Neural progenitor cell (in vitro differentiated cells): ENCODE measurements at regions not wholly inside any gene's neighbourhood (a gene's known extent, or its start where the extent isn't known, plus 50 kb on each side); places are given as distances from the start of the nearest gene placed in this dataset.

Experiments
- DNase-seq: peaks from one replicate; pipeline ENCODE4 v3.0.0-alpha.2; 2016; ENCODE audit warnings: low spot score
- H2AFZ ChIP-seq: fragments of 200-600 bp; sonication (generic); replicated peaks from 2 replicates; pipeline ENCODE4 v1.6.1; 2016; ENCODE audit warnings: antibody characterized with exemption
- H3F3A ChIP-seq: fragments of 200-600 bp; sonication (generic); 2 replicates; pipeline ENCODE4 v1.6.1; 2016; ENCODE audit warnings: antibody characterized with exemption, low read depth
- H3K27ac ChIP-seq: fragments of 200-600 bp; sonication (generic); 2 replicates; pipeline ENCODE4 v1.5.1; 2016; ENCODE audit warnings: mild to moderate bottlenecking
- H3K27me3 ChIP-seq: fragments of 200-600 bp; sonication (generic); 2 replicates; pipeline ENCODE4 v1.6.1; 2016; ENCODE audit warnings: mild to moderate bottlenecking, moderate library complexity
- H3K36me3 ChIP-seq: fragments of 200-600 bp; sonication (generic); 2 replicates; pipeline ENCODE4 v1.5.1; 2016
- H3K4me1 ChIP-seq: fragments of 200-600 bp; sonication (generic); 2 replicates; pipeline ENCODE4 v1.6.1; 2016; ENCODE audit warnings: mixed run types
- H3K4me2 ChIP-seq: fragments of 200-600 bp; sonication (generic); 2 replicates; pipeline ENCODE4 v1.6.1; 2016
- H3K4me3 ChIP-seq: fragments of 200-600 bp; sonication (generic); 2 replicates; pipeline ENCODE4 v1.5.1; 2016
- H3K79me2 ChIP-seq: fragments of 200-600 bp; sonication (generic); 2 replicates; pipeline ENCODE4 v1.6.1; 2016; ENCODE audit warnings: low read depth
- H3K9ac ChIP-seq: fragments of 200-600 bp; sonication (generic); 2 replicates; pipeline ENCODE4 v1.6.1; 2016
- H3K9me3 ChIP-seq: fragments of 200-600 bp; sonication (generic); 2 replicates; pipeline ENCODE4 v1.5.1; 2016; ENCODE audit warnings: low read depth
- H4K20me1 ChIP-seq: fragments of 200-600 bp; sonication (generic); 2 replicates; pipeline ENCODE4 v1.6.1; 2016; ENCODE audit warnings: low read depth
- H3K27ac Mint-ChIP-seq: 3 replicates; pipeline ENCODE4 v1.8.0; 2021; ENCODE audit warnings: mixed read lengths
- H3K27me3 Mint-ChIP-seq: 2 replicates; pipeline ENCODE4 v1.8.0; 2022; ENCODE audit warnings: low read depth, mild to moderate bottlenecking, inconsistent platforms, moderate library complexity, mixed read lengths; ENCODE audit not compliant: insufficient read depth
- H3K36me3 Mint-ChIP-seq: 3 replicates; pipeline ENCODE4 v1.8.0; 2021; ENCODE audit warnings: mixed read lengths
- H3K4me1 Mint-ChIP-seq: 3 replicates; pipeline ENCODE4 v1.8.0; 2021; ENCODE audit warnings: mixed read lengths
- H3K4me3 Mint-ChIP-seq: 3 replicates; pipeline ENCODE4 v1.8.0; 2021; ENCODE audit warnings: mild to moderate bottlenecking, moderate library complexity, mixed read lengths
- H3K9me3 Mint-ChIP-seq: 3 replicates; pipeline ENCODE4 v1.8.0; 2020; ENCODE audit warnings: mixed read lengths
- CTCF ChIP-seq: fragments of 200-600 bp; sonication (generic); IDR thresholded peaks from 2 replicates; pipeline ENCODE4 v1.5.1; 2017; ENCODE audit warnings: antibody characterized with exemption, mild to moderate bottlenecking
- EZH2 ChIP-seq: fragments of 200-600 bp; sonication (generic); IDR thresholded peaks from 2 replicates; pipeline ENCODE4 v1.6.1; 2017; ENCODE audit warnings: antibody characterized with exemption, mild to moderate bottlenecking, moderate library complexity
- EZH2phosphoT487 ChIP-seq: fragments of 200-600 bp; sonication (generic); IDR thresholded peaks from 2 replicates; pipeline ENCODE4 v1.6.1; 2017; ENCODE audit warnings: antibody characterized with exemption

GRCh38 chr12:66901138-66901932 lies 222.5 kb upstream of the GRIP1 start:
- no peaks in the 10 kb centered on the region for H3K4me1 ChIP-seq
- H3K4me1 Mint-ChIP-seq: peaks cover 30% of the 10 kb centered on the region
- no peaks in the 10 kb centered on the region for H3K27me3 ChIP-seq
- H4K20me1 ChIP-seq: peaks cover 14% of the 10 kb centered on the region
- H3K4me2 ChIP-seq: no peak overlapping the region
- H3K36me3 Mint-ChIP-seq: no peaks in the 10 kb centered on the region
- no peak overlapping the region for H2AFZ ChIP-seq
- H3K9me3 Mint-ChIP-seq: no peaks in the 10 kb centered on the region
- no peak overlapping the region for H3K27ac ChIP-seq
- H3K79me2 ChIP-seq: no peaks in the 10 kb centered on the region
- TF ChIP-seq EZH2 (no peak), CTCF (no peak), EZH2phosphoT487 (no peak)
- H3K27me3 Mint-ChIP-seq: no peaks in the 10 kb centered on the region
- no peaks in the 10 kb centered on the region for H3K36me3 ChIP-seq
- H3K4me3 Mint-ChIP-seq: no peak overlapping the region
- no peak for DNase-seq
- no peak overlapping the region for H3K4me3 ChIP-seq
- no peaks in the 10 kb centered on the region for H3K9me3 ChIP-seq
- no peak overlapping the region for H3K9ac ChIP-seq
- no peak overlapping the region for H3K27ac Mint-ChIP-seq
- H3F3A ChIP-seq: no peaks in the 10 kb centered on the region

GRCh38 chr12:66902020-66902419 lies 223.1 kb upstream of the GRIP1 start:
- no peaks in the 10 kb centered on the region for H3K9me3 ChIP-seq
- H3K4me1 Mint-ChIP-seq: peaks cover 25% of the 10 kb centered on the region

GRCh38 chr12:66903782-66904396 lies 225.0 kb upstream of the GRIP1 start:
- Mint-ChIP-seq H3K36me3 (no peaks in the 10 kb centered on the region), H3K27me3 (no peaks in the 10 kb centered on the region), H3K4me1 (peaks cover 21% of the 10 kb centered on the region), H3K27ac (peak overlapping the region; percentile 28), H3K4me3 (no peak overlapping the region), H3K9me3 (no peaks in the 10 kb centered on the region)
- H3K79me2 ChIP-seq: no peaks in the 10 kb centered on the region
- no peak for DNase-seq
- no peak overlapping the region for H3K4me2 ChIP-seq
- no peak overlapping the region for H3K9ac ChIP-seq
- H3K4me1 ChIP-seq: no peaks in the 10 kb centered on the region
- no peaks in the 10 kb centered on the region for H3K27me3 ChIP-seq
- TF ChIP-seq CTCF: peak; percentile 11
- TF ChIP-seq EZH2phosphoT487: no peak
- TF ChIP-seq EZH2: no peak
- H3K36me3 ChIP-seq: no peaks in the 10 kb centered on the region
- H3K27ac ChIP-seq: no peak overlapping the region
- H4K20me1 ChIP-seq: peaks cover 4% of the 10 kb centered on the region
- H3K9me3 ChIP-seq: no peaks in the 10 kb centered on the region
- no peak overlapping the region for H2AFZ ChIP-seq
- H3F3A ChIP-seq: no peaks in the 10 kb centered on the region
- no peak overlapping the region for H3K4me3 ChIP-seq

More at GRCh38 chr12:66902020-66902419, 223.1 kb upstream of the GRIP1 start:
- Mint-ChIP-seq H3K27me3 (no peaks in the 10 kb centered on the region), H3K36me3 (no peaks in the 10 kb centered on the region), H3K9me3 (no peaks in the 10 kb centered on the region), H3K27ac (no peak overlapping the region), H3K4me3 (no peak overlapping the region)
- Histone ChIP-seq H3K9ac (no peak overlapping the region), H3K79me2 (no peaks in the 10 kb centered on the region), H4K20me1 (peaks cover 8% of the 10 kb centered on the region), H3K27ac (no peak overlapping the region), H2AFZ (no peak overlapping the region), H3K36me3 (no peaks in the 10 kb centered on the region), H3K4me1 (no peaks in the 10 kb centered on the region), H3F3A (no peaks in the 10 kb centered on the region), H3K27me3 (no peaks in the 10 kb centered on the region), H3K4me3 (no peak overlapping the region), H3K4me2 (no peak overlapping the region)
- no peak for TF ChIP-seq EZH2phosphoT487
- TF ChIP-seq EZH2: no peak
- no peak for TF ChIP-seq CTCF
- no peak for DNase-seq
